ENCODE measurements at regions not wholly inside any gene's neighbourhood (a gene's known extent, or its start where the extent isn't known, plus 50 kb on each side); places are given as distances from the start of the nearest gene placed in this dataset.

DNA sequence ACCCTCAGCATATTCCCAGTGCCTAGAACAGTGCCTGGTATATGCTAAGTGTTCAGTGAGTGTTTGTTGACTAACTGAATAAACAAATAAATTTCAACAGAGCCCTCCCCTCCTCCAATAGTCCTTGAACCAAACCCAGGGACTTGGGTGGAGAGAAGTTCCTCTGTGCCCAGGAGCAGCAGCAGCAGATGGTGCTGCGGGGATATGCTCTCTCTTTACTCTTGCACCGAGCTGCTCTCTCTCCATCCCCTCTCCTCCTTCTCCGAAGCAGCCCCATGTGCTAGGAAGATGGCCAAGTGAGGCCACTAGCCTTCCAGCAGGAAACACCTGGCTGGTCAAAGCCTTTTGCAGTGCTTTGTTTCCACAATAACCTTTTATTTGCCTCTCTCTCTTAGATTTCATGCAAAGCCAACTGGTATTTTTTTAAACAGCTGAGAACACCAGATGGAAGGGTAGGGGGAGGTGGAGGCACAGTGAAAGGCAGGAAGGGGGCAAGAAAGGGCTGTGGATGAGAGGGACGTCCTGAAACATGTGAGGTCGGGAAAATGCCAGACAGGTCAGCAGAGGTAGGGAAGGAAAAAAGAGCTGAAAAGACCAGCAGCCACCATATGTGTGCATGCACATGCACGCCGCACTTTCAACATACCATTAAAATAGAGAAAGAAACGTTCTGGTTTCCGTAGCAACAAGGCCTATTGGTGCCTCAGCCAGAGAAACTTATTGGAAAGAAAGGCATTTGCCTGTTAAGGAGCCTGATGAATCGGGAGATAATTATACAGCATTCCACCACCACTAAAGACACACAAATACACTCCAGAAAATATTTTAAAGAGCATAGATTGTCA, 78.9 kb downstream of the EMP1 start:
- Histone ChIP-seq H3K36me3 (ENCODE audit: control insufficient read depth in 4 of 4, insufficient read depth in 3 of 4, low read depth in 1 of 4, low read length in 3 of 4) (no peaks in the 10 kb centered on the region), H3K4me1 (ENCODE audit: control insufficient read depth in 4 of 4, insufficient read depth in 4 of 4, low read length in 3 of 4) (peaks cover 0 to 3% (median 0%) of the 10 kb centered on the region in 4 donors), H3K9ac (ENCODE audit: low read depth in 1 of 2, low read length in 2 of 2) (no peak overlapping the region), H3K9me3 (ENCODE audit: control insufficient read depth in 4 of 4, low read length in 3 of 4) (no peaks in the 10 kb centered on the region), H3K27me3 (ENCODE audit: control insufficient read depth in 4 of 4, insufficient read depth in 4 of 4, low read length in 3 of 4) (peaks cover 0 to 3% (median 0%) of the 10 kb centered on the region in 4 donors), H3K27ac (ENCODE audit: low read depth in 1 of 2, low read length in 2 of 2) (no peak overlapping the region), H3K4me3 (ENCODE audit: low read depth in 1 of 3, low read length in 3 of 3) (no peak overlapping the region)
- no peak for DNase-seq (ENCODE audit: low spot score)
- 67% methylated on average over 10 of the region's 10 CpGs for WGBS
- TF ChIP-seq GABPA (IDR thresholded peaks at IDR 0.05 in 1 of 2, conservative IDR thresholded peaks at IDR 0.05 in 1 of 2) (no peak), RXRA (IDR thresholded peaks at IDR 0.05) (no peak), HNF4G (IDR thresholded peaks at IDR 0.05) (no peak), JUND (IDR thresholded peaks at IDR 0.05) (no peak), RAD21 (IDR thresholded peaks at IDR 0.05) (no peak), HNF4A (conservative IDR thresholded peaks at IDR 0.05) (no peak), EGR1 (IDR thresholded peaks at IDR 0.05; ENCODE audit: low read depth in 2 of 2) (no peak), SP1 (IDR thresholded peaks at IDR 0.05) (no peak)
- TF ChIP-seq, protein P1, sequence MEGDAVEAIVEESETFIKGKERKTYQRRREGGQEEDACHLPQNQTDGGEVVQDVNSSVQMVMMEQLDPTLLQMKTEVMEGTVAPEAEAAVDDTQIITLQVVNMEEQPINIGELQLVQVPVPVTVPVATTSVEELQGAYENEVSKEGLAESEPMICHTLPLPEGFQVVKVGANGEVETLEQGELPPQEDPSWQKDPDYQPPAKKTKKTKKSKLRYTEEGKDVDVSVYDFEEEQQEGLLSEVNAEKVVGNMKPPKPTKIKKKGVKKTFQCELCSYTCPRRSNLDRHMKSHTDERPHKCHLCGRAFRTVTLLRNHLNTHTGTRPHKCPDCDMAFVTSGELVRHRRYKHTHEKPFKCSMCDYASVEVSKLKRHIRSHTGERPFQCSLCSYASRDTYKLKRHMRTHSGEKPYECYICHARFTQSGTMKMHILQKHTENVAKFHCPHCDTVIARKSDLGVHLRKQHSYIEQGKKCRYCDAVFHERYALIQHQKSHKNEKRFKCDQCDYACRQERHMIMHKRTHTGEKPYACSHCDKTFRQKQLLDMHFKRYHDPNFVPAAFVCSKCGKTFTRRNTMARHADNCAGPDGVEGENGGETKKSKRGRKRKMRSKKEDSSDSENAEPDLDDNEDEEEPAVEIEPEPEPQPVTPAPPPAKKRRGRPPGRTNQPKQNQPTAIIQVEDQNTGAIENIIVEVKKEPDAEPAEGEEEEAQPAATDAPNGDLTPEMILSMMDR (IDR thresholded peaks at IDR 0.05; ENCODE audit: low read depth, low read length, missing input control) = no peak
- TF ChIP-seq, protein P2, sequence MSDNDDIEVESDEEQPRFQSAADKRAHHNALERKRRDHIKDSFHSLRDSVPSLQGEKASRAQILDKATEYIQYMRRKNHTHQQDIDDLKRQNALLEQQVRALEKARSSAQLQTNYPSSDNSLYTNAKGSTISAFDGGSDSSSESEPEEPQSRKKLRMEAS (IDR thresholded peaks at IDR 0.05) = no peak
- TF ChIP-seq, protein P3, sequence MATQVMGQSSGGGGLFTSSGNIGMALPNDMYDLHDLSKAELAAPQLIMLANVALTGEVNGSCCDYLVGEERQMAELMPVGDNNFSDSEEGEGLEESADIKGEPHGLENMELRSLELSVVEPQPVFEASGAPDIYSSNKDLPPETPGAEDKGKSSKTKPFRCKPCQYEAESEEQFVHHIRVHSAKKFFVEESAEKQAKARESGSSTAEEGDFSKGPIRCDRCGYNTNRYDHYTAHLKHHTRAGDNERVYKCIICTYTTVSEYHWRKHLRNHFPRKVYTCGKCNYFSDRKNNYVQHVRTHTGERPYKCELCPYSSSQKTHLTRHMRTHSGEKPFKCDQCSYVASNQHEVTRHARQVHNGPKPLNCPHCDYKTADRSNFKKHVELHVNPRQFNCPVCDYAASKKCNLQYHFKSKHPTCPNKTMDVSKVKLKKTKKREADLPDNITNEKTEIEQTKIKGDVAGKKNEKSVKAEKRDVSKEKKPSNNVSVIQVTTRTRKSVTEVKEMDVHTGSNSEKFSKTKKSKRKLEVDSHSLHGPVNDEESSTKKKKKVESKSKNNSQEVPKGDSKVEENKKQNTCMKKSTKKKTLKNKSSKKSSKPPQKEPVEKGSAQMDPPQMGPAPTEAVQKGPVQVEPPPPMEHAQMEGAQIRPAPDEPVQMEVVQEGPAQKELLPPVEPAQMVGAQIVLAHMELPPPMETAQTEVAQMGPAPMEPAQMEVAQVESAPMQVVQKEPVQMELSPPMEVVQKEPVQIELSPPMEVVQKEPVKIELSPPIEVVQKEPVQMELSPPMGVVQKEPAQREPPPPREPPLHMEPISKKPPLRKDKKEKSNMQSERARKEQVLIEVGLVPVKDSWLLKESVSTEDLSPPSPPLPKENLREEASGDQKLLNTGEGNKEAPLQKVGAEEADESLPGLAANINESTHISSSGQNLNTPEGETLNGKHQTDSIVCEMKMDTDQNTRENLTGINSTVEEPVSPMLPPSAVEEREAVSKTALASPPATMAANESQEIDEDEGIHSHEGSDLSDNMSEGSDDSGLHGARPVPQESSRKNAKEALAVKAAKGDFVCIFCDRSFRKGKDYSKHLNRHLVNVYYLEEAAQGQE (IDR thresholded peaks at IDR 0.05) = no peak
- TF ChIP-seq, protein P4, sequence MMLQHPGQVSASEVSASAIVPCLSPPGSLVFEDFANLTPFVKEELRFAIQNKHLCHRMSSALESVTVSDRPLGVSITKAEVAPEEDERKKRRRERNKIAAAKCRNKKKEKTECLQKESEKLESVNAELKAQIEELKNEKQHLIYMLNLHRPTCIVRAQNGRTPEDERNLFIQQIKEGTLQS (IDR thresholded peaks at IDR 0.05) = no peak
- TF ChIP-seq, protein P5, sequence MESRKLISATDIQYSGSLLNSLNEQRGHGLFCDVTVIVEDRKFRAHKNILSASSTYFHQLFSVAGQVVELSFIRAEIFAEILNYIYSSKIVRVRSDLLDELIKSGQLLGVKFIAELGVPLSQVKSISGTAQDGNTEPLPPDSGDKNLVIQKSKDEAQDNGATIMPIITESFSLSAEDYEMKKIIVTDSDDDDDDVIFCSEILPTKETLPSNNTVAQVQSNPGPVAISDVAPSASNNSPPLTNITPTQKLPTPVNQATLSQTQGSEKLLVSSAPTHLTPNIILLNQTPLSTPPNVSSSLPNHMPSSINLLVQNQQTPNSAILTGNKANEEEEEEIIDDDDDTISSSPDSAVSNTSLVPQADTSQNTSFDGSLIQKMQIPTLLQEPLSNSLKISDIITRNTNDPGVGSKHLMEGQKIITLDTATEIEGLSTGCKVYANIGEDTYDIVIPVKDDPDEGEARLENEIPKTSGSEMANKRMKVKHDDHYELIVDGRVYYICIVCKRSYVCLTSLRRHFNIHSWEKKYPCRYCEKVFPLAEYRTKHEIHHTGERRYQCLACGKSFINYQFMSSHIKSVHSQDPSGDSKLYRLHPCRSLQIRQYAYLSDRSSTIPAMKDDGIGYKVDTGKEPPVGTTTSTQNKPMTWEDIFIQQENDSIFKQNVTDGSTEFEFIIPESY (IDR thresholded peaks at IDR 0.05) = no peak

DNA sequence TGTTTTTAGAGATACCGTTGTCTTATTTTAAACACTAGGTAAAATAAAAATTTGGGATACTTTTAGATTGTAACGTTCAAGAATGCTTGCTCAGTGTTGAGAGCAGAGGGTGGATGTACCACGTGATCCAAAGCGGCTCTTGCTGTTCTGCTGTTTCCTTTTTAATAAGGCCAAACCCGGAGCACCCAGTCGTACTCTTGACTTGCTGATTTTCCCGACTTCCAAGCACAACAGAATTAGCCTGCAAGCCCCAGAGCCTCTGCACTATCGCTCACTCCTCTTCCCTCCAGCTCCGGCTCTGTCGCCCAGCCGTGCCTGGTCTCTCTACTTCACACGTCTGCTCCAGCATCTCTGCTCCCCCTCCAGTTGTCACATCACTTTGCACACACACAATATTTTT, 77.3 kb downstream of the EMP1 start:
- H3K9me3 ChIP-seq (ENCODE audit: control insufficient read depth in 4 of 4, low read length in 3 of 4) = no peaks in the 10 kb centered on the region
- no peak overlapping the region for H3K27ac ChIP-seq (ENCODE audit: low read depth in 1 of 2, low read length in 2 of 2)
- DNase-seq (ENCODE audit: low spot score) = no peak
- no peak overlapping the region for H3K4me3 ChIP-seq (ENCODE audit: low read depth in 1 of 3, low read length in 3 of 3)
- H3K9ac ChIP-seq (ENCODE audit: low read depth in 1 of 2, low read length in 2 of 2) = no peak overlapping the region
- H3K36me3 ChIP-seq (ENCODE audit: control insufficient read depth in 4 of 4, insufficient read depth in 3 of 4, low read depth in 1 of 4, low read length in 3 of 4) = no peaks in the 10 kb centered on the region
- peaks cover 0 to 3% (median 0%) of the 10 kb centered on the region in 4 donors for H3K4me1 ChIP-seq (ENCODE audit: control insufficient read depth in 4 of 4, insufficient read depth in 4 of 4, low read length in 3 of 4)
- 73% methylated on average over 12 of the region's 12 CpGs for WGBS
- TF ChIP-seq JUND (IDR thresholded peaks at IDR 0.05) (no peak), FOXA1 (IDR thresholded peaks at IDR 0.05) (no peak), SP1 (IDR thresholded peaks at IDR 0.05) (no peak), RXRA (IDR thresholded peaks at IDR 0.05) (no peak)
- TF ChIP-seq, protein P4 (IDR thresholded peaks at IDR 0.05) = no peak
- peaks cover 0 to 3% (median 0%) of the 10 kb centered on the region in 4 donors for H3K27me3 ChIP-seq (ENCODE audit: control insufficient read depth in 4 of 4, insufficient read depth in 4 of 4, low read length in 3 of 4)

Data from liver (tissue), 8 donors.